RWPE1 (cell line): ENCODE measurements at regions not wholly inside any gene's neighbourhood (a gene's known extent, or its start where the extent isn't known, plus 50 kb on each side); places are given as distances from the start of the nearest gene placed in this dataset.

Experiments used
- CTCF ChIA-PET: fragments of 350-600 bp; sonication (Branson Sonifier 250); formaldehyde crosslinking; extraction: SDS; loops from one replicate; lab custom pipeline; 2021; lab: Yijun Ruan, JAX
- POLR2A ChIA-PET: fragments of 400-600 bp; formaldehyde crosslinking; extraction: SDS; loops from one replicate; lab custom pipeline; 2020; ENCODE audit warnings: antibody characterized with exemption; ENCODE audit not compliant: low non-redundant PET; lab: Yijun Ruan, JAX
- DNase-seq: peaks from one replicate; pipeline ENCODE4 v3.0.0; 2012; ENCODE audit warnings: low spot score
- H3K27ac ChIP-seq: fragments of 450-650 bp; 2 replicates; pipeline ENCODE4 v1.5.1; 2017
- TF ChIP-seq, protein P1 (sequence below): fragments of 450-650 bp; conservative IDR thresholded peaks from 2 replicates; pipeline ENCODE4 v1.5.1; 2017; ENCODE audit warnings: low read depth, mild to moderate bottlenecking

DNA sequence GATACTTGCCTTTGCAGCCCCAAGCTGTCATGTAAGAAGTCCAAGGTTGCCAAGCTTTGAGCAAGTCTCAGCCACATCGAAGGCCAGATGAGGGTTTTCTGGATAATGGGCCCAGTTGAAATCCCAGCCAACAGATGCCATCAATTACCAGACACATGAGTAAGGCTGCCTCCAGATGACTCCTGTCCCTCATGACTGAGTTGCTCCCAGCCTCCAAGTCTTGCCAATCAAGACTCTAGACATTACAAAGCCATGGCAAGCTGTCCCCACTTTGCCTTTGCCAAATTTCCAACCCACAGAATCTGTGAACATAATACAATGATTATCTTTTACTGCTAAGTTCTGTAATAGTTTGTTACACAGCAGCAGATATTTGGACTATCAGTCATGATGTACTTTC is 76.8 kb upstream of the ARMC2 start:
- TF ChIP-seq, protein P1, sequence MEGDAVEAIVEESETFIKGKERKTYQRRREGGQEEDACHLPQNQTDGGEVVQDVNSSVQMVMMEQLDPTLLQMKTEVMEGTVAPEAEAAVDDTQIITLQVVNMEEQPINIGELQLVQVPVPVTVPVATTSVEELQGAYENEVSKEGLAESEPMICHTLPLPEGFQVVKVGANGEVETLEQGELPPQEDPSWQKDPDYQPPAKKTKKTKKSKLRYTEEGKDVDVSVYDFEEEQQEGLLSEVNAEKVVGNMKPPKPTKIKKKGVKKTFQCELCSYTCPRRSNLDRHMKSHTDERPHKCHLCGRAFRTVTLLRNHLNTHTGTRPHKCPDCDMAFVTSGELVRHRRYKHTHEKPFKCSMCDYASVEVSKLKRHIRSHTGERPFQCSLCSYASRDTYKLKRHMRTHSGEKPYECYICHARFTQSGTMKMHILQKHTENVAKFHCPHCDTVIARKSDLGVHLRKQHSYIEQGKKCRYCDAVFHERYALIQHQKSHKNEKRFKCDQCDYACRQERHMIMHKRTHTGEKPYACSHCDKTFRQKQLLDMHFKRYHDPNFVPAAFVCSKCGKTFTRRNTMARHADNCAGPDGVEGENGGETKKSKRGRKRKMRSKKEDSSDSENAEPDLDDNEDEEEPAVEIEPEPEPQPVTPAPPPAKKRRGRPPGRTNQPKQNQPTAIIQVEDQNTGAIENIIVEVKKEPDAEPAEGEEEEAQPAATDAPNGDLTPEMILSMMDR, result no peak
- CTCF ChIA-PET, result interaction anchor here (0.7 kb wide), 1 partner anchor 94 kb away, joined by 5 read pairs; no protein-coding TSS in a partner anchor
- no peak for DNase-seq
- POLR2A ChIA-PET, result no interaction called here
- H3K27ac ChIP-seq, result no peak overlapping the region

DNA sequence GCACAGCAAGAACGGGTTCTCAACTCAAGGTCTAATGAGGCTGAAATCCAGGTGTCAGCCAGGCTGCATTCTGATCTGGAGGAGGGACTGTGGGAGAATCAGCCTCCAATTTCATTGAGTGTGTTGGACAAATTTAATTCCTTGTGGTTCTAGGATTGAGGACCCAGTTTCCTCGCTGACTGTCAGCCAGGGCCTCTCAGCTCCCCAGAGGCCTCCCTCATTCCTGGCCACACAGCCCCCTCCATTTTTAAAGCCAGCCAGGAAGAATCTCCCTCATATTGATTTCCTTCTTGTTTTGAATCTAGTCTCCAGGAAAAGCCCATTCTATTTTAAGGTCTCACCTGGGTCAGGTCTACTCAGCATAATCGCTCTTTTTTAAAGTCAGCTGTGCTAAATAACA is 73.7 kb upstream of the ARMC2 start:
- ChIA-PET CTCF (no interaction called here), POLR2A (no interaction called here)
- TF ChIP-seq, protein P1, result no peak
- H3K27ac ChIP-seq, result no peak overlapping the region
- DNase-seq, result no peak

DNA sequence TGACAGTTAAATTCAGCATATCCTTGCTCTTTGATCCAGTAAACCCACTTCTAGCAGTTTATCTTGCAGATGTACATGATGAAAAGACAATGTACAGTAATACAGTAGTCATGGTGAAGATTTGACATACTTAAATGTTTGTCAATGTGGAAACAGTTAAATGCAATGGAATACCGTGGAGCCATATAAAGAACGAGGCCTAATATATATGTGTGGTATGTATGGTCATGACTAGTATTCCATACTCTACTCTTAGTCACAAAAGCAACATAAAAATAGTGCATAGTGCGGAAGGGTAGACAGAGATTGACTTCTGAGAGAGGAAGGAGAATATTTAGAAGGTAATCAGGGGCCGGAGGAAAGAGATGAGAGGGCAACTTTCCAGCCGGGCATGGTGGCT is 70.7 kb upstream of the ARMC2 start:
- no peak overlapping the region for H3K27ac ChIP-seq
- TF ChIP-seq, protein P1, result no peak
- ChIA-PET POLR2A (no interaction called here), CTCF (interaction anchor here (0.6 kb wide), 1 partner anchor 404 kb away, joined by 3 read pairs; no protein-coding TSS in a partner anchor)
- DNase-seq, result no peak

DNA sequence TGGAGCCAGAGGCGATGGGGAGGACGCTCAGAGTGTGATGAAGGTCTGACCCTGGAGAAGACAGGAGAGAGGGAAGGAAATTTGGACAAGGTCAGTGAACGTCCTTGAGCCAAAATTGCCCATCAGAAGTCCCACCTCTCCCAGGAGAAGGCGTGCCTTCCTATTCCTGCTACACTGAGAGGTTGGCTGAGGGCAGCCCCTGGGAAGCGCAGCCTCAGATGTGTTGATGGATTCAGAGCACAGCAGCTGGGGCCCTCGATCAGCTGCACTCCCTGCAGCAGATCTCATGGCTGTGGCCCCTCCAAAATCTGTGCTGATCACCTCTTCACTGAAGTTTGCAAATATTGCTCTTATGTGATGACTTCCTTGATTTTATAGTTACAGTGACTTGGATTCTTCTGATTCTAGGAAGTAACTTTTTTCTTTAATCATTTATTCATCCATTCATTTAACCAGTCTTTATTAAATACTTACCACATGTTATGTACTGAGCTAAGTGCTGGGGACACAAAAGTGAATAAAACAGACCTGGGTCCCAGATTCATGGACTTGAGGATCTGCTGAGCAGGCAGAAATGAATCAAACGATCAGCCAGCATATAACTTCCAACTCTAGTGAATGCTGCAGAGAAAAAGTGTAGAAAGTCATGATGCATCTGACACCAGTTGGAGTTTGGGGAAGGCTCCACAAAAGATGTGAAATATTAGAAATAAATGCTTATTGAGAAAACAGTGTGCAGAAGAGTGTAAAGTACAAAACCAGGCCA is 69.6 kb upstream of the ARMC2 start:
- no peak for DNase-seq
- ChIA-PET POLR2A (no interaction called here), CTCF (no interaction called here)
- TF ChIP-seq, protein P1, result no peak
- H3K27ac ChIP-seq, result no peak overlapping the region

DNA sequence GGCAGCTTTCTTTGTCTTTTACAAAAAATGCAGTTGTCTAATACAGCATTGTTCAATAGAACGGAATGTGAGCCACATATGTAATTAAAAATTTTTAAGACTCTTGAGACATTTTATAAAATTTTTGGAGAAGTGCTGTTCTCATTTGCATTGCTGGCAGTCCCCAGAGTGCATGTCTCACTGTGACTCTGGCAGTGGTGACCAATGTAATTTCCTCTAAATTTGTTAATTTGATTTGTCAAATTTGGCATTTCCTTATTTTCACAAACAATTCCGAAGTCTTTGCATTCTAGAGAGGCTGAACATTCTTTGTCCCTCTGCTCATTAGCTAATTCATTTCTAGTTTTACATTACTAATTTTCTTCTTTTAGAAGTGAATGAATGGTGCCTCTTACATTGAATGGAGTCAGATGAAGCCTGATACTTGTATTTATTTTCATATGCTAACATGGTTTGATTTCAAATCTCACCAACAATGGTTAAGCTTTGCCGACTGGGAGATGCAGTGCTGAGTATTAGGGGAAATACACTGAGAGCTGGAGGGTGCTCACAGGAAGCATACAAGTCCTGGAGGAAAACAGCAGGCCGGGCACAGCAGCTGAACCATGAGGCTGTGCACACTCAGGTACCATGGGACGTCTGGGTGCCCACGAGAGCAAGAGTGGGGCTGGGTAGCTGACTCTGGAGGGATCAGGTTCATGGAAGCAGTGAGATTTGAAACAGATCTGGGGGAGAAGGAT is 68.5 kb upstream of the ARMC2 start:
- no peak for DNase-seq
- TF ChIP-seq, protein P1, result no peak
- ChIA-PET POLR2A (interaction anchor here (0.7 kb wide), 1 partner anchor 220 kb away, joined by 3 read pairs; no protein-coding TSS in a partner anchor), CTCF (interaction anchor here (0.6 to 0.8 kb wide), 2 partner anchors 44 to 237 kb away, joined by 3 read pairs; no protein-coding TSS in a partner anchor)
- H3K27ac ChIP-seq, result no peak overlapping the region

DNA sequence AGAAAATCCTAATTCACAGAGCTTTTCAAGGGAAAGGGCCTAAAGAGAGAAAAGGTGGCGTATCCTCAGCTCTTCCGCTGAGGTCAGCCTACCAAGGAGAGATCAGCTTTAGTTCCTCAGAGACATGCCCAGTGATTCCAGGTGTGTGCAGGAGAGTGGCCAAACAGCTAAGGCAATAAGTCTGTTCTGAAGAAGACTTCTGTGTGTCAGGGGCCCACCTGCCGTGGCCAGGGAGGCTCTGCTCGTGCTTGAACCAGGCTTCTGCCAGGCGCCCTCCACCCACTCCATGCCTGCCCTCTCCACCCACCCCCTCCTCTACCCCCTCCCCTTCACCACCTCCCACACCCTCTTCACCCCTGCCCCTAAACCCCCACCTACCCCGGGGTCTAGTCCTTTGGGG is 67.4 kb upstream of the ARMC2 start:
- ChIA-PET CTCF (interaction anchor here (0.6 to 0.7 kb wide), 2 partner anchors 91 to 161 kb away, joined by 3 read pairs; no protein-coding TSS in a partner anchor), POLR2A (no interaction called here)
- TF ChIP-seq, protein P1, result no peak
- DNase-seq, result no peak
- H3K27ac ChIP-seq, result no peak overlapping the region
